GM13977 (cell line): ENCODE measurements at regions not wholly inside any gene's neighbourhood (a gene's known extent, or its start where the extent isn't known, plus 50 kb on each side); places are given as distances from the start of the nearest gene placed in this dataset.

Source experiments
- DNase-seq: peaks from one replicate; pipeline ENCODE4 v3.0.0; 2012; ENCODE audit warnings: low spot score
- CTCF ChIP-seq: IDR thresholded peaks from 2 replicates; pipeline ENCODE4 v1.5.1; 2012; ENCODE audit warnings: mild to moderate bottlenecking, control low read depth; ENCODE audit not compliant: insufficient read depth; ENCODE audit errors: extremely low read depth, missing control alignments
- in situ Hi-C: fragments of 300-500 bp; cut with MboI; formaldehyde crosslinking; loops from one replicate; pipeline ENCODE4 v1.12.0; 2022; ENCODE audit warnings: low sequenced_read_pairs, low pct_unique_long_range_greater_than_20kb, mixed read lengths, inconsistent platforms; ENCODE audit not compliant: unreplicated experiment

- no peak for DNase-seq
- in situ Hi-C loops, result no loop called here
- TF ChIP-seq CTCF, result no peak
These were observed 97.7 kb upstream of the ACSL4 start for GRCh38 chrX:109830704-109831206.

- no peak for DNase-seq
- TF ChIP-seq CTCF, result no peak
- in situ Hi-C loops, result no loop called here
These were observed 98.4 kb upstream of the ACSL4 start for GRCh38 chrX:109831326-109831985.

- in situ Hi-C loops, result no loop called here
- no peak for DNase-seq
- no peak for TF ChIP-seq CTCF
These were observed 106.9 kb upstream of the ACSL4 start for GRCh38 chrX:109839694-109840567.

GRCh38 chrX:109840585-109840984 lies 107.5 kb upstream of the ACSL4 start:
- in situ Hi-C loops, result no loop called here
- no peak for DNase-seq
- TF ChIP-seq CTCF, result no peak

- in situ Hi-C loops, result no loop called here
- no peak for DNase-seq
- no peak for TF ChIP-seq CTCF
These were observed 108.2 kb upstream of the ACSL4 start for GRCh38 chrX:109841257-109841656.

GRCh38 chrX:109841869-109842579 lies 109.0 kb upstream of the ACSL4 start:
- in situ Hi-C loops, result no loop called here
- no peak for DNase-seq
- no peak for TF ChIP-seq CTCF
